ENCODE measurements at regions not wholly inside any gene's neighbourhood (a gene's known extent, or its start where the extent isn't known, plus 50 kb on each side); places are given as distances from the start of the nearest gene placed in this dataset.
"Not testable (repeated sequence)": the region's sequence is repeated elsewhere in the genome, so short reads cannot be mapped to it uniquely, and the experiment has no call there.

GRCh38 chr5:92631237-92631701 lies 949.8 kb downstream of the NR2F1-AS1 start:
- not testable (repeated sequence) for TF ChIP-seq CTCF (IDR thresholded peaks at IDR 0.05 in 4 of 5, conservative IDR thresholded peaks at IDR 0.05 in 1 of 5); POLR2A (IDR thresholded peaks at IDR 0.05)
